ENCODE measurements at regions not wholly inside any gene's neighbourhood (a gene's known extent, or its start where the extent isn't known, plus 50 kb on each side); places are given as distances from the start of the nearest gene placed in this dataset.
A peak's percentile ranks its signal among the peaks of the same experiment; 100 is the strongest.
"Not testable (repeated sequence)": the region's sequence is repeated elsewhere in the genome, so short reads cannot be mapped to it uniquely, and the experiment has no call there.

- no peak for FAIRE-seq
- TF ChIP-seq SPI1 (IDR thresholded peaks at IDR 0.05; ENCODE audit: low read depth, low read length), result no peak
- no peak for TF ChIP-seq POLR2AphosphoS5 (IDR thresholded peaks at IDR 0.05; ENCODE audit: low read depth, low read length)
- TF ChIP-seq POU2F2 (IDR thresholded peaks at IDR 0.05; ENCODE audit: low read depth, low read length), result no peak
- no peak for TF ChIP-seq PAX5 (IDR thresholded peaks at IDR 0.05; ENCODE audit: insufficient read depth, low read length, severe bottlenecking)
- TF ChIP-seq POLR2A (IDR thresholded peaks at IDR 0.05; ENCODE audit: low read depth, low read length), result no peak
- TF ChIP-seq TAF1 (IDR thresholded peaks at IDR 0.05; ENCODE audit: low read depth, low read length), result no peak
- DNase-seq (ENCODE audit: insufficient read length, low spot score), result no peak
Observed at GRCh38 chr3:194905696-194906095, 220.0 kb downstream of the FAM43A start.

- TF ChIP-seq SPI1 (IDR thresholded peaks at IDR 0.05; ENCODE audit: low read depth, low read length) (no peak), POLR2AphosphoS5 (IDR thresholded peaks at IDR 0.05; ENCODE audit: low read depth, low read length) (no peak), POLR2A (IDR thresholded peaks at IDR 0.05; ENCODE audit: low read depth, low read length) (no peak), PAX5 (IDR thresholded peaks at IDR 0.05; ENCODE audit: insufficient read depth, low read length, severe bottlenecking) (no peak), TAF1 (IDR thresholded peaks at IDR 0.05; ENCODE audit: low read depth, low read length) (no peak), POU2F2 (IDR thresholded peaks at IDR 0.05; ENCODE audit: low read depth, low read length) (no peak)
- no peak for DNase-seq (ENCODE audit: insufficient read length, low spot score)
- no peak for FAIRE-seq
Observed at GRCh38 chr3:194906229-194906629, 220.5 kb downstream of the FAM43A start.

- no peak for FAIRE-seq
- no peak for DNase-seq (ENCODE audit: insufficient read length, low spot score)
- TF ChIP-seq POLR2AphosphoS5 (IDR thresholded peaks at IDR 0.05; ENCODE audit: low read depth, low read length) (no peak), POU2F2 (IDR thresholded peaks at IDR 0.05; ENCODE audit: low read depth, low read length) (no peak), TAF1 (IDR thresholded peaks at IDR 0.05; ENCODE audit: low read depth, low read length) (no peak), POLR2A (IDR thresholded peaks at IDR 0.05; ENCODE audit: low read depth, low read length) (no peak), PAX5 (IDR thresholded peaks at IDR 0.05; ENCODE audit: insufficient read depth, low read length, severe bottlenecking) (no peak), SPI1 (IDR thresholded peaks at IDR 0.05; ENCODE audit: low read depth, low read length) (no peak)
Observed at GRCh38 chr3:194906970-194907629, 221.4 kb downstream of the FAM43A start.

GRCh38 chr3:194907811-194908210 is 222.1 kb downstream of the FAM43A start:
- DNase-seq (ENCODE audit: insufficient read length, low spot score), result no peak
- FAIRE-seq, result no peak
- TF ChIP-seq TAF1 (IDR thresholded peaks at IDR 0.05; ENCODE audit: low read depth, low read length) (no peak), POLR2A (IDR thresholded peaks at IDR 0.05; ENCODE audit: low read depth, low read length) (no peak), POU2F2 (IDR thresholded peaks at IDR 0.05; ENCODE audit: low read depth, low read length) (no peak), PAX5 (IDR thresholded peaks at IDR 0.05; ENCODE audit: insufficient read depth, low read length, severe bottlenecking) (no peak), SPI1 (IDR thresholded peaks at IDR 0.05; ENCODE audit: low read depth, low read length) (no peak), POLR2AphosphoS5 (IDR thresholded peaks at IDR 0.05; ENCODE audit: low read depth, low read length) (no peak)

- DNase-seq (ENCODE audit: insufficient read length, low spot score), result no peak
- no peak for FAIRE-seq
- TF ChIP-seq POLR2AphosphoS5 (IDR thresholded peaks at IDR 0.05; ENCODE audit: low read depth, low read length), result no peak
- TF ChIP-seq SPI1 (IDR thresholded peaks at IDR 0.05; ENCODE audit: low read depth, low read length), result no peak
Observed at GRCh38 chr3:194908496-194908895, 222.8 kb downstream of the FAM43A start.

- FAIRE-seq (no peak), DNase-seq (ENCODE audit: insufficient read length, low spot score) (no peak)
- no peak for TF ChIP-seq PAX5 (IDR thresholded peaks at IDR 0.05; ENCODE audit: insufficient read depth, low read length, severe bottlenecking)
- TF ChIP-seq POLR2AphosphoS5 (IDR thresholded peaks at IDR 0.05; ENCODE audit: low read depth, low read length), result no peak
- no peak for TF ChIP-seq POU2F2 (IDR thresholded peaks at IDR 0.05; ENCODE audit: low read depth, low read length)
- TF ChIP-seq TAF1 (IDR thresholded peaks at IDR 0.05; ENCODE audit: low read depth, low read length), result no peak
- TF ChIP-seq POLR2A (IDR thresholded peaks at IDR 0.05; ENCODE audit: low read depth, low read length), result no peak
- no peak for TF ChIP-seq SPI1 (IDR thresholded peaks at IDR 0.05; ENCODE audit: low read depth, low read length)
Observed at GRCh38 chr3:194908972-194909371, 223.3 kb downstream of the FAM43A start.

GRCh38 chr3:194910414-194910984 is 224.8 kb downstream of the FAM43A start:
- FAIRE-seq (no peak), DNase-seq (ENCODE audit: insufficient read length, low spot score) (no peak)
- peak; percentile 68 for TF ChIP-seq SPI1 (IDR thresholded peaks at IDR 0.05; ENCODE audit: low read depth, low read length)
- TF ChIP-seq POLR2A (IDR thresholded peaks at IDR 0.05; ENCODE audit: low read depth, low read length), result no peak
- TF ChIP-seq TAF1 (IDR thresholded peaks at IDR 0.05; ENCODE audit: low read depth, low read length), result no peak
- TF ChIP-seq POLR2AphosphoS5 (IDR thresholded peaks at IDR 0.05; ENCODE audit: low read depth, low read length), result no peak

- no peak for TF ChIP-seq PAX5 (IDR thresholded peaks at IDR 0.05; ENCODE audit: insufficient read depth, low read length, severe bottlenecking)
- no peak for TF ChIP-seq TAF1 (IDR thresholded peaks at IDR 0.05; ENCODE audit: low read depth, low read length)
- no peak for TF ChIP-seq SPI1 (IDR thresholded peaks at IDR 0.05; ENCODE audit: low read depth, low read length)
- no peak for TF ChIP-seq POU2F2 (IDR thresholded peaks at IDR 0.05; ENCODE audit: low read depth, low read length)
- TF ChIP-seq POLR2AphosphoS5 (IDR thresholded peaks at IDR 0.05; ENCODE audit: low read depth, low read length), result no peak
- TF ChIP-seq POLR2A (IDR thresholded peaks at IDR 0.05; ENCODE audit: low read depth, low read length), result no peak
- no peak for FAIRE-seq
- DNase-seq (ENCODE audit: insufficient read length, low spot score), result no peak
Observed at GRCh38 chr3:194913316-194913715, 227.6 kb downstream of the FAM43A start.

- not testable (repeated sequence) for FAIRE-seq; DNase-seq (ENCODE audit: insufficient read length, low spot score)
Observed at GRCh38 chr3:194924889-194925288, 239.2 kb downstream of the FAM43A start.

GRCh38 chr3:194925614-194926013 is 239.9 kb downstream of the FAM43A start:
- TF ChIP-seq SPI1 (IDR thresholded peaks at IDR 0.05; ENCODE audit: low read depth, low read length) (no peak), POLR2AphosphoS5 (IDR thresholded peaks at IDR 0.05; ENCODE audit: low read depth, low read length) (no peak), PAX5 (IDR thresholded peaks at IDR 0.05; ENCODE audit: insufficient read depth, low read length, severe bottlenecking) (no peak), POLR2A (IDR thresholded peaks at IDR 0.05; ENCODE audit: low read depth, low read length) (no peak), TAF1 (IDR thresholded peaks at IDR 0.05; ENCODE audit: low read depth, low read length) (no peak), POU2F2 (IDR thresholded peaks at IDR 0.05; ENCODE audit: low read depth, low read length) (no peak)
- FAIRE-seq (no peak), DNase-seq (ENCODE audit: insufficient read length, low spot score) (no peak)

All from GM12891 (cell line).